Hematopoietic multipotent progenitor cell (in vitro differentiated cells): ENCODE measurements at regions not wholly inside any gene's neighbourhood (a gene's known extent, or its start where the extent isn't known, plus 50 kb on each side); places are given as distances from the start of the nearest gene placed in this dataset.
A peak's percentile ranks its signal among the peaks of the same experiment; 100 is the strongest.

Source experiments
- DNase-seq, 3 donors: peaks; one replicate each; pipeline ENCODE4 v3.0.0-alpha.2; 2011 to 2015; ENCODE audit warnings: low read depth in 2 of 3, low spot score in 2 of 3

GRCh38 chr13:104593693-104594092, 1527.5 kb upstream of the SLC10A2 start:
- DNase-seq = no peak

GRCh38 chr13:104593251-104593576, 1527.0 kb upstream of the SLC10A2 start:
- DNase-seq = no peak

- no peak for DNase-seq
Observed at GRCh38 chr13:104592545-104593250, 1526.5 kb upstream of the SLC10A2 start.

GRCh38 chr13:104592127-104592526, 1525.9 kb upstream of the SLC10A2 start:
- DNase-seq = no peak

GRCh38 chr13:104586051-104586746, 1520.0 kb upstream of the SLC10A2 start:
- no peak for DNase-seq

- DNase-seq = no peak
Observed at GRCh38 chr13:104584481-104584880, 1518.3 kb upstream of the SLC10A2 start.

- no peak for DNase-seq
Observed at GRCh38 chr13:104580931-104581330, 1514.7 kb upstream of the SLC10A2 start.

- DNase-seq = no peak
Observed at GRCh38 chr13:104577071-104577815, 1511.0 kb upstream of the SLC10A2 start.

GRCh38 chr13:104571893-104572229, 1505.6 kb upstream of the SLC10A2 start:
- no peak for DNase-seq

GRCh38 chr13:104571161-104571892, 1505.1 kb upstream of the SLC10A2 start:
- DNase-seq = peak in 2 of 3 donors; percentile 37 to 52

GRCh38 chr13:104567114-104567513, 1500.9 kb upstream of the SLC10A2 start:
- DNase-seq = no peak

GRCh38 chr13:104565888-104566287, 1499.7 kb upstream of the SLC10A2 start:
- DNase-seq = no peak

GRCh38 chr13:104553896-104554295, 1487.7 kb upstream of the SLC10A2 start:
- no peak for DNase-seq

GRCh38 chr13:104553186-104553585, 1487.0 kb upstream of the SLC10A2 start:
- DNase-seq = no peak

GRCh38 chr13:104534847-104535246, 1468.6 kb upstream of the SLC10A2 start:
- DNase-seq = no peak

GRCh38 chr13:104532132-104532531, 1465.9 kb upstream of the SLC10A2 start:
- no peak for DNase-seq

- DNase-seq = no peak
Observed at GRCh38 chr13:104530741-104531140, 1464.5 kb upstream of the SLC10A2 start.

GRCh38 chr13:104526561-104526960, 1460.3 kb upstream of the SLC10A2 start:
- no peak for DNase-seq

- DNase-seq = no peak
Observed at GRCh38 chr13:104525467-104525866, 1459.2 kb upstream of the SLC10A2 start.

- DNase-seq = no peak
Observed at GRCh38 chr13:104522235-104523072, 1456.2 kb upstream of the SLC10A2 start.
